ENCODE measurements at regions not wholly inside any gene's neighbourhood (a gene's known extent, or its start where the extent isn't known, plus 50 kb on each side); places are given as distances from the start of the nearest gene placed in this dataset.

DNA sequence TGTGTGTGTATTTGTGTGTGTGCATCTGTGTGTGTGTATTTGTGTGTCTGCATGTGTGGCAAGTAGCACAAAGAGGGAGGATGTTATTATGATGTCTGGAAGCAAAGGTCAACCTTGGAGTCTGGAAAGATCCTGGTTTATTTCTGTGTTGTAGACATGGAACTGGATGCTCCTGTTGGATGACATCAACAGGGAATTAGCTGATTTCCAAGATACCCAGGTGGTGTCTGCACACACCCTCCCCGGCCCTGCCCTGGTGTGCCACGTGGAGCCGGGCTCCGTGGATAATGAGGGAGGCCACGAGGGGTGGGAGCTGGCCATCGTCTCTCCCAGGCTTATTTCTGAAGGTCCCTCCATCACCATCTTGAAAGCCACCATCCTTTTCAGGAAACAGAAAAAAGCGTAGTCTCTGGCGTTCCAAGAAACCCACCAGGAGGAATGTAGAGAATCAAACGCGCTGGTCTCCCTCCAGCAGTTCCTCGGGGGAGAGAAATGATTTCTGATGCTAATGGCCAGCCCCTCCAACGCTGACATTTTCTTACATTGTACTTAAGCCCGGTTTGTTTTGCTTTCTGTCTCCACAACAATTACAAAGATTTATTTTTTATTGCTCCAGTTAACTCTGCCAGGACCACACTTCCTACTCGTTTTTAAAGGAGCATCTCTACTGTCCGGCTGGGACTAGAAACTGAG is 93.3 kb downstream of the FOXL1 start (continued):
- TF ChIP-seq NR2F1 (conservative IDR thresholded peaks at IDR 0.05) (no peak), FOXM1 (IDR thresholded peaks at IDR 0.05; ENCODE audit: low read depth, low read length) (no peak), ZNF207 (IDR thresholded peaks at IDR 0.05; ENCODE audit: borderline replicate concordance) (no peak), TCF12 (IDR thresholded peaks at IDR 0.05; ENCODE audit: low read depth, low read length) (no peak)
- TF ChIP-seq, protein P1, sequence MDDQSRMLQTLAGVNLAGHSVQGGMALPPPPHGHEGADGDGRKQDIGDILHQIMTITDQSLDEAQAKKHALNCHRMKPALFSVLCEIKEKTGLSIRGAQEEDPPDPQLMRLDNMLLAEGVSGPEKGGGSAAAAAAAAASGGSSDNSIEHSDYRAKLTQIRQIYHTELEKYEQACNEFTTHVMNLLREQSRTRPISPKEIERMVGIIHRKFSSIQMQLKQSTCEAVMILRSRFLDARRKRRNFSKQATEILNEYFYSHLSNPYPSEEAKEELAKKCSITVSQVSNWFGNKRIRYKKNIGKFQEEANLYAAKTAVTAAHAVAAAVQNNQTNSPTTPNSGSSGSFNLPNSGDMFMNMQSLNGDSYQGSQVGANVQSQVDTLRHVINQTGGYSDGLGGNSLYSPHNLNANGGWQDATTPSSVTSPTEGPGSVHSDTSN (IDR thresholded peaks at IDR 0.05; ENCODE audit: insufficient replicate concordance, low read depth, low read length): no peak

DNA sequence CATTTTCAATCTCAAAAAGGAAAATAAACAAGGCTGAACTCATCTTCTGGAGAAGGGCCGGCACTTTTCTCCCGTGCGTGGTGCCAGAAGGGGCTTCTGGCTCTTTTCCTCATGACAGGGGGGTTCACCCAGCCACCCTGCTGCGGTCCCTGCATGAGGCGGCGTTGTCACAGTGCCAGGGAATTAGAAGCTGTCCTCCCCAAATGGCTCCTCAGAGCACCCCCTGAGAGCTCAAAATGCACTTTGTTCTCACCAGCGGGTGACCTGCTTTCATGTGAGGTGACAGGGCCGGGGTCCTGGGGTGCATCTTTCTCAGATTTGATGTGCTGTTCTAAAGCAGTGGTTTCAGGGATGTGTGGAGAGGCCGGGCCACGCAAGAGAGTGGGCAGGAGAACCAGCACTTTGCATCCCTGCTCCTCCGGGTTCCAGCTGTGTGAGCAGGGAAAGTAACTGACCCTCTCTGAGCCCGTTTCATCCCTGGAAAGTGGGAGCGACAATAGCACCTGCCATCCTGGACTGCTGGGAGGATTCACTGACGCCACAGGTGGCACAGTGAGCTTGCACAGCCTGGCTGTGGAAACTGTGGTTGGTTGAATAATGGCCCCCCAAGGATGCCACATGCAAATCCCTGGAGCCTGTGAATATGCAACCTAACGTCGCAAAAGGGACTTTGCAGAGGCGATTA is 94.0 kb downstream of the FOXL1 start:
- Histone ChIP-seq H3K9me3 (replicated peaks; ENCODE audit: control insufficient read depth, insufficient read depth, low read length) (no peaks in the 10 kb centered on the region; the same call in 2 of the 3 replicates), H3K36me3 (ENCODE audit: control insufficient read depth in 2 of 2, insufficient read depth in 2 of 2, low read length in 1 of 2) (no peaks in the 10 kb centered on the region), H2AFZ (ENCODE audit: control insufficient read depth, low read depth, low read length) (no peak overlapping the region), H3K27me3 (replicated peaks in 1 of 2; ENCODE audit: control insufficient read depth in 2 of 2, insufficient read depth in 2 of 2, low read length in 1 of 2) (no peaks in the 10 kb centered on the region), H3K4me1 (ENCODE audit: control insufficient read depth, insufficient read depth, low read length) (no peaks in the 10 kb centered on the region), H3K9ac (ENCODE audit: control insufficient read depth, insufficient read depth, low read length) (no peak overlapping the region), H3K4me3 (no peak overlapping the region), H3K27ac (ENCODE audit: control insufficient read depth, insufficient read depth) (no peak overlapping the region), H4K20me1 (ENCODE audit: control insufficient read depth, insufficient read depth) (no peaks in the 10 kb centered on the region), H3K79me2 (ENCODE audit: control insufficient read depth, insufficient read depth, low read length) (no peaks in the 10 kb centered on the region), H3K4me2 (ENCODE audit: control insufficient read depth, insufficient read depth) (no peak overlapping the region)
- BruUV-seq (replicated peaks): no TSS peak
- ATAC-seq: no peak
- ChIA-PET CTCF (no interaction called here), RAD21 (ENCODE audit: unreplicated experiment) (no interaction called here), SMC1A (ENCODE audit: uncharacterized antibody, unreplicated experiment) (no interaction called here), POLR2A (no interaction called here)
- FAIRE-seq: no peak
- intact Hi-C loops (cut with micrococcal nuclease; ENCODE audit: unreplicated experiment): no loop called here
- DNase-seq (ENCODE audit: low read depth, low spot score): no peak
- in situ Hi-C loops (cut with MboI): no loop called here
- 47% methylated on average over 16 of the region's 17 CpGs for WGBS (ENCODE audit: insufficient coverage, insufficient replicate concordance, low lambda C conversion rate, missing lambda C conversion rate)
- TF ChIP-seq KLF5 (IDR thresholded peaks at IDR 0.05; ENCODE audit: partially characterized antibody): no peak
- TF ChIP-seq, protein P2, sequence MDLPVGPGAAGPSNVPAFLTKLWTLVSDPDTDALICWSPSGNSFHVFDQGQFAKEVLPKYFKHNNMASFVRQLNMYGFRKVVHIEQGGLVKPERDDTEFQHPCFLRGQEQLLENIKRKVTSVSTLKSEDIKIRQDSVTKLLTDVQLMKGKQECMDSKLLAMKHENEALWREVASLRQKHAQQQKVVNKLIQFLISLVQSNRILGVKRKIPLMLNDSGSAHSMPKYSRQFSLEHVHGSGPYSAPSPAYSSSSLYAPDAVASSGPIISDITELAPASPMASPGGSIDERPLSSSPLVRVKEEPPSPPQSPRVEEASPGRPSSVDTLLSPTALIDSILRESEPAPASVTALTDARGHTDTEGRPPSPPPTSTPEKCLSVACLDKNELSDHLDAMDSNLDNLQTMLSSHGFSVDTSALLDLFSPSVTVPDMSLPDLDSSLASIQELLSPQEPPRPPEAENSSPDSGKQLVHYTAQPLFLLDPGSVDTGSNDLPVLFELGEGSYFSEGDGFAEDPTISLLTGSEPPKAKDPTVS (IDR thresholded peaks at IDR 0.05; ENCODE audit: low read depth, low read length): no peak
- no peak for TF ChIP-seq KDM1A (IDR thresholded peaks at IDR 0.05; ENCODE audit: borderline replicate concordance)
- TF ChIP-seq ETV6 (conservative IDR thresholded peaks at IDR 0.05 in 1 of 2, IDR thresholded peaks at IDR 0.05 in 1 of 2; ENCODE audit: borderline replicate concordance in 1 of 2, low read depth in 1 of 2): no peak
- no peak for TF ChIP-seq SMAD1 (IDR thresholded peaks at IDR 0.05; ENCODE audit: low read depth, partially characterized antibody)
- TF ChIP-seq, protein P3, sequence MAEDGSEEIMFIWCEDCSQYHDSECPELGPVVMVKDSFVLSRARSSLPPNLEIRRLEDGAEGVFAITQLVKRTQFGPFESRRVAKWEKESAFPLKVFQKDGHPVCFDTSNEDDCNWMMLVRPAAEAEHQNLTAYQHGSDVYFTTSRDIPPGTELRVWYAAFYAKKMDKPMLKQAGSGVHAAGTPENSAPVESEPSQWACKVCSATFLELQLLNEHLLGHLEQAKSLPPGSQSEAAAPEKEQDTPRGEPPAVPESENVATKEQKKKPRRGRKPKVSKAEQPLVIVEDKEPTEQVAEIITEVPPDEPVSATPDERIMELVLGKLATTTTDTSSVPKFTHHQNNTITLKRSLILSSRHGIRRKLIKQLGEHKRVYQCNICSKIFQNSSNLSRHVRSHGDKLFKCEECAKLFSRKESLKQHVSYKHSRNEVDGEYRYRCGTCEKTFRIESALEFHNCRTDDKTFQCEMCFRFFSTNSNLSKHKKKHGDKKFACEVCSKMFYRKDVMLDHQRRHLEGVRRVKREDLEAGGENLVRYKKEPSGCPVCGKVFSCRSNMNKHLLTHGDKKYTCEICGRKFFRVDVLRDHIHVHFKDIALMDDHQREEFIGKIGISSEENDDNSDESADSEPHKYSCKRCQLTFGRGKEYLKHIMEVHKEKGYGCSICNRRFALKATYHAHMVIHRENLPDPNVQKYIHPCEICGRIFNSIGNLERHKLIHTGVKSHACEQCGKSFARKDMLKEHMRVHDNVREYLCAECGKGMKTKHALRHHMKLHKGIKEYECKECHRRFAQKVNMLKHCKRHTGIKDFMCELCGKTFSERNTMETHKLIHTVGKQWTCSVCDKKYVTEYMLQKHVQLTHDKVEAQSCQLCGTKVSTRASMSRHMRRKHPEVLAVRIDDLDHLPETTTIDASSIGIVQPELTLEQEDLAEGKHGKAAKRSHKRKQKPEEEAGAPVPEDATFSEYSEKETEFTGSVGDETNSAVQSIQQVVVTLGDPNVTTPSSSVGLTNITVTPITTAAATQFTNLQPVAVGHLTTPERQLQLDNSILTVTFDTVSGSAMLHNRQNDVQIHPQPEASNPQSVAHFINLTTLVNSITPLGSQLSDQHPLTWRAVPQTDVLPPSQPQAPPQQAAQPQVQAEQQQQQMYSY (CRISPR knock-in tag; IDR thresholded peaks at IDR 0.05): no peak
- TF ChIP-seq BRCA1 (IDR thresholded peaks at IDR 0.05; ENCODE audit: low read depth, low read length): no peak
